Hepatocyte (in vitro differentiated cells): ENCODE measurements at regions not wholly inside any gene's neighbourhood (a gene's known extent, or its start where the extent isn't known, plus 50 kb on each side); places are given as distances from the start of the nearest gene placed in this dataset.

Experiments
- CTCF ChIP-seq: fragments of 200-600 bp; sonication (generic); IDR thresholded peaks from 2 replicates; pipeline ENCODE4 v1.5.1; 2016; ENCODE audit warnings: antibody characterized with exemption, mild to moderate bottlenecking; ENCODE audit not compliant: poor library complexity
- EZH2phosphoT487 ChIP-seq: fragments of 200-600 bp; sonication (generic); IDR thresholded peaks from one replicate; pipeline ENCODE4 v1.6.1; 2018; ENCODE audit warnings: antibody characterized with exemption, mild to moderate bottlenecking, low read depth, moderate library complexity; ENCODE audit not compliant: unreplicated experiment, severe bottlenecking

- TF ChIP-seq CTCF (peak; percentile 33), EZH2phosphoT487 (no peak)
These were observed 213.8 kb upstream of the LDB2 start for GRCh38 chr4:17112292-17112659.
